ENCODE measurements at regions not wholly inside any gene's neighbourhood (a gene's known extent, or its start where the extent isn't known, plus 50 kb on each side); places are given as distances from the start of the nearest gene placed in this dataset.

GRCh38 chr20:56851552-56851951 lies 222.4 kb downstream of the TFAP2C start:
- no peak for TF ChIP-seq CTCF (conservative IDR thresholded peaks at IDR 0.05)
- no peak for TF ChIP-seq ZFX (IDR thresholded peaks at IDR 0.05)
